Retina (tissue), 1 donor: ENCODE measurements at regions not wholly inside any gene's neighbourhood (a gene's known extent, or its start where the extent isn't known, plus 50 kb on each side); places are given as distances from the start of the nearest gene placed in this dataset.
"Not testable (repeated sequence)": the region's sequence is repeated elsewhere in the genome, so short reads cannot be mapped to it uniquely, and the experiment has no call there.

Source experiments
- DNase-seq: peaks from one replicate; pipeline ENCODE4 v3.0.0-alpha.2; 2016

- DNase-seq: no peak
Measured at GRCh38 chr13:43946281-43946680, 66.6 kb downstream of the LACC1 start.

- DNase-seq: no peak
Measured at GRCh38 chr13:43947897-43948458, 68.3 kb downstream of the LACC1 start.

GRCh38 chr13:43953370-43953769, 73.7 kb downstream of the LACC1 start:
- no peak for DNase-seq

- DNase-seq: not testable (repeated sequence)
Measured at GRCh38 chr13:43956975-43957374, 77.3 kb downstream of the LACC1 start.

DNA sequence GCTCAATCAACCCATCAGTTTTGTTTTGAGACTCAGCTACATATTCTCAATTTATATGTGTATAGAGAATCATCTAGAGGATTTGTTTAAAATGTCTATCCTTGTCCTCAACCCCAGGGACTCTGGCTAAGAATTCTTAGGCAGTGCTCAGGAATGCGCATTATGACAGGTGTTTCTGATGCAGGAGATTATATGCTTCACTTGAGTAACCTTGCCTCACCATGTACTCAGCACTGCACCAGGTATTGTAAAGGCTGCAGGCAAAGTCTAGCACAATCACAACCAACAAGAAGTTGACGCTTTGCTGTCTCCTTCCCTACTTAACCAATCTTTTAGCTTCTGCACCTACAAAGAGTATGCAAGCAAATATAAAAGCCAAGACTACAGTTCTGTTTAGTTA, 79.6 kb downstream of the LACC1 start:
- DNase-seq: no peak

DNA sequence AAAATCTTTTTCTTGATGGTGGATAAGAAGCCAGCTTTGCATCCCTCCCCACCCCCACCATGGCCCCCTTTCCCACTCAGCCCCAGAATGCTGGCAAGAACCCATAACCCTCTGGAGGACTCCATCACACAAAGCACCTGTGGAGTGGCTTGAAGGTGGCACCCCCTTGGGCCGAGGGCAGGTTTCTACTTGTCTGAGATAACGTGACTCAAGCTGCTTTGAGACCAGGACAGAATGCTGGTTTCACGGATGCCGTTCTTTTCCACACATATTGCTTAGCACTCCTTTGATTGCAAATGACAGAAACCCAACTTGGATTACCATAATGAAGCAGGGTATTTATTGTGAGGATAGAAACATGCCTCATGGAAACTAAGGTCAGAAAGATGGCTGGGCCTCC, 82.2 kb downstream of the LACC1 start:
- no peak for DNase-seq

DNA sequence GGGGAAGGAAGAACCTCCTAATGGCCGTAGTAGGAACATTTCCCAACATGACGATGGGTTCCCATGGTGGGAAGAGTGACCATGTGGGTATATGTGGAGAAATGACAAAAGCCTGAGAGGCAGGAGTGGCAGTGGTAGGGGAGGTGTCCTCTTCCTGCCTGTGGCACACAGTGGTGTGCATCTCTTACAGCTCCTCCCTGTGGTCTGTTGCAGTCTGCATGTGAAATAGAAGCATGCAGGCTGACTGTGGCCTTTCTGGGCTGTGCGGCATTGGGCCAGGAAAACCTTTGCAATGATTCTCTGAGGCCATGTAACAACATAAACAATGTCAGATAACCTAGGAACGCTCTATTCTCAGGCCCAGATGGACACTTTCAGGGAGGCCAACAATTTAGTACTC, 84.0 kb downstream of the LACC1 start:
- no peak for DNase-seq

DNA sequence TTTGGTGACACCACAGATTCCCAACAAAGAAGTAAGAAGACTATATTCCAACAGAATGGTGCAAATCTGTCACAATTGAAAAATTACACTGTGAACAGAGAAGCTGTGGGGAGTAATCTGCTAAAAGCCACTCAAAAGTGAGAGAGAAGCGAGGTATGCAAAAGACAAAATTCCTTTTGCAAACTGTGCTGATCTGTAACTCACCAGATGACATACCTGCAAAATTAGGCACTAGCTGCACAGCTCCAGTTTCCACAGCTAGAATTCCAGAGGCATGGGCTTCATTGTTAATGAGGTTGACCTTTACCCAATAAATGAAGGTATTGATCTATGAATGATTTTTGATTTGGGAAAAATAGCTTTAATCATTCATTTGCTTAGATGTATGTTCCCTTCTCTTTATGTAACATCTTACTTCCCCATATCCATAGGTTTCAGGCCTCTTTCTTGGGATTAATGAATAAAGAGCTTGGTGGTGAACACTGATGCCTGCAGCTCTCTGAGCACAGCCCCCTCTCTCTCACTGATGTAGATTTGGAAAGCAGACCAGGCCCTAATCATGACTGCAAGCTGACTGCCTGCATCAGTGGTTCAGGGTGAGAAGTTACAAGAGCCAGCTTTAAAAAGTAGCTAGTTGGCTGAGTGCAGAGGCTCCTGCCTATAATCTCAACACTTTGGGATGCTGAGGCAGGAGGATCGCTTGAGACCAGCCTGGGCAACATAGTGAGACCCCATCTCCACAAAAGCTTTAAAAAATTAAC, 85.2 kb downstream of the LACC1 start:
- no peak for DNase-seq

- peak; percentile 5 for DNase-seq
Measured at GRCh38 chr13:43965459-43965845, 85.7 kb downstream of the LACC1 start.

- DNase-seq: not testable (repeated sequence)
Measured at GRCh38 chr13:43968251-43968942, 88.7 kb downstream of the LACC1 start.

GRCh38 chr13:43968943-43969690, 89.4 kb downstream of the LACC1 start:
- DNase-seq: not testable (repeated sequence)

- DNase-seq: not testable (repeated sequence)
Measured at GRCh38 chr13:43969919-43970318, 90.2 kb downstream of the LACC1 start.

GRCh38 chr13:43970520-43971242, 91.0 kb downstream of the LACC1 start:
- not testable (repeated sequence) for DNase-seq

DNA sequence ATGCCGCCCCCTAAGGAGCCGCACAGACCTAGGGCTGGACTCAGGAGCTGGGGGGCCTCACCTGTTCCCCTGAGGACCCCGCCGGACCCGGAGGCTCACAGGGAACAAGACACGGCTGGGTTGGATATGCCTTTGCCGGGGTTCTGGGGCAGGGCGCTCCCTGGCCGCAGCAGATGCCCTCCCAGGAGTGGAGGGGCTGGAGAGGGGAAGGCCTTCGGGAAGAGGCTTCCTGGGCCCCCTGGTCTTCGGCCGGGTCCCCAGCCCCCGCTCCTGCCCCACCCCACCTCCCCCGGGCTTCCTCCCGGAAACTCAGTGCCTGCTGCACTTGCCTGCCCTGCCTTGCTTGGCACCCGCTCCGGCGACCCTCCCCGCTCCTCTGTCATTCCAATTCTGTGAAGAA, 91.6 kb downstream of the LACC1 start:
- DNase-seq: not testable (repeated sequence)

GRCh38 chr13:43977911-43978310, 98.2 kb downstream of the LACC1 start:
- DNase-seq: no peak

GRCh38 chr13:43978688-43979087, 99.0 kb downstream of the LACC1 start:
- no peak for DNase-seq

DNA sequence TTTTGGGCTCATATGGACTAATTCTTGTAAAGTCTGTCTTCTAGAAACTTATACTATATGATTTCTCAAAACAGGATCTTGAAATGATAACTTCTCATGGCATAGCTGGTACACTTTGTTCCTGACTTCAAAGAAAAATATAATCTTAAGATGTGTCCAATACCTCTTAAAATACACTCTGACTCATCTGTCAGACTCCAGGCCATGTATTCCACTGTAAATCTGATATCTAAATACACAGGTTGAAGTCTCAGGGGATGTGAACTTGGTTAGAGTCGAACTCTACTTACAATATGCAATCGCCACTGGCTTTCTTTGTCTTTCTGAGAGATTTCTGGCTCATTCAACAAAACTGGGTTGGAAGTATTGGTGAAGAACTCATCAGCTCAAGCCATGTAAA, 99.8 kb downstream of the LACC1 start:
- no peak for DNase-seq

GRCh38 chr13:43980587-43980986, 100.9 kb downstream of the LACC1 start:
- DNase-seq: no peak

DNA sequence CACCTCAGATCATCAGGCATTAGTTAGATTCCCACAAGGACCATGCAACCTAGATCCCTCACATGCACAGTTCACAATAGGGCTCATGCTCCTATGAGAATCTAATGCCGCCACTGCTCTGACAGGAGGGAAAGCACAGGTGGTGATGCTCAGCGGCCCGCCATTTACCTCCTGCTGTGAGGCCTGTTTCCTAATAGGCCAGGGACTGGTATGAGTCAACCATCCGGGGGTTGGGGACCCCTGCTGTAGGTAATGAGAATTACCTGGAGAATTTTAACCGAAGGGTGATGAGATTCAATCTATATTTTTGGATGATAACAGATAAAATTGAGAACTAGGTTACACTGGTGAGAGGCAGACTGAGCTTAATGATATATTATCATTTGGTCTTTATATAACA, 101.4 kb downstream of the LACC1 start:
- DNase-seq: no peak

DNA sequence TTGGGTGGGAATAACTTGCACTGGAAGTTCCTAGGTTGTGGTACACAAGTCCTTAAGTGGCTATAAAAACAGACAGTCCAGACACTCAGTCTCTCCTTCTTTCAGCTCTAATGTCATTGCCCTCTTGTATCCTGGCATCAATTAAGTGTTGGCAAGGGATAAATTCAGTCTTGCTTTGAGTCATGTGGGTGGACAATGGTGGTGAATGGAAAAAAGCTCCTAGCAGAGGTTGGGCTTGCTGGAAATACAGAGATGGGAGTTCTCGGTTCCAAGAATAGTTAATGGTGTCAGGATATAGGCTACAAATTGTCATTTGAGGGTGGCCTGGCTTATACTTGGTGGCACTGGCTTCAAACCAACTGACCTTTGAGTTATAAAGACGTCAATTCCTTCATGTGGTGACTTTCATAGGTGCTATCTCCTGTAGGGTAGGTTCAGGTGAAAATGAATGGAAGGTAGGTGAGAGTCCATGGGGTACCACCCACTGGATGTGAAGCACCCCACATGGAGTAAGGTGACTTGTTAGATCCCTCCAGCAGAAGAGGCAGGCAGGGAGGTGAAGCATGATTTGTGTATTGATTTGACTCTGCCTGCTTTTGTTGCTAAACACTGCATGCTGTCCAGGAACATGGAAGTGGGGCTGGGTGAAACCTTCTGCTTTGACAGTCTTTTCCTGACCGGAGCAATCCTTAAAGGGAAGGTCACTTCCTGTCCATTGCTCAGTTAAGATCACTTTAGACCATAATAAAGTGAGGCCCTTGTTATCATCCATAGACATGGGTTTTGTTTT, 102.0 kb downstream of the LACC1 start:
- no peak for DNase-seq

DNA sequence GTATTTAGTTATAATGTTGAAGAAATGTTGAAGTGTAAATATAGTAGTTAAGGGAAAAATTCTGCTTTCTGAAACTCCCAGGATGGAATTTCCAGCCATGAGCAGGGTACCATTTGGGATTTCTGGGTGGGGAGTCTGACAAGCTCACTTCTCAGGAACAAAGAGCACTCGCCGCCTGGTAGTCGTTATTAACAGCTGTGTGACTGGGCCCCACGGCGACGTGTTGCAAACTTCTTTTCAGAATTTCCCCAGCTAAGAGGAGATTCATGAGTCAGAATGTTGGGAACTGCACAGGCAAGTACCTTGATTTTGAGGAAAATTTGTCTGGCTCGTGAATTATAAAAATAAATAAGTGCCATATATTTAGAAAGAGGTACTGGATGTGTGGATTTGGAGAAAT, 103.7 kb downstream of the LACC1 start:
- no peak for DNase-seq

DNA sequence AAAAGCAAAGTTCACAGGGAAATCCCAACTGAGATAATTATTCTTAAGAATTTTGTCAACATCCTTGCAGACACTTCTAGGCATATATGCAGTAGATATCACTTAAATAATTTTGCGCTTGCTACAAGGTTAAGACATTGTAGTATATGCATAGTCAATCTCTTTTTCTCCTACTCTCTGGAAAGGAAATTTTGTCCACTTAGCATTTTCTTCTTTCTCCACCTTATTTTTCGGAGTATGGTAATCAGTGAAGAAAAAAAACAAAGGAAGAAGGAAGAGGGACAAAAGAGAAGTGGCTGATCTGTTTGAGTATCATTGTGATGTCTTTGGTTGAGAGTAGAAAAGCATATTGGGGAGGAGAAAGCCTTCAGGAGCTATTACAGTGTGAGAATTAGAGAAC, 104.6 kb downstream of the LACC1 start:
- no peak for DNase-seq
